IPS-NIHi11 (cell line): ENCODE measurements at regions not wholly inside any gene's neighbourhood (a gene's known extent, or its start where the extent isn't known, plus 50 kb on each side); places are given as distances from the start of the nearest gene placed in this dataset.
A peak's percentile ranks its signal among the peaks of the same experiment; 100 is the strongest.

Experiments
- DNase-seq: peaks from one replicate; pipeline ENCODE4 v3.0.0; 2012; ENCODE audit warnings: mixed read lengths, low spot score

GRCh38 chr11:70570693-70571395, 172.5 kb downstream of the CTTN start:
- no peak for DNase-seq

- no peak for DNase-seq
Observed at GRCh38 chr11:70572974-70573260, 174.6 kb downstream of the CTTN start.

- DNase-seq, result no peak
Observed at GRCh38 chr11:70573701-70574151, 175.4 kb downstream of the CTTN start.

- no peak for DNase-seq
Observed at GRCh38 chr11:70574725-70575347, 176.5 kb downstream of the CTTN start.

GRCh38 chr11:70575396-70576060, 177.2 kb downstream of the CTTN start:
- no peak for DNase-seq

- no peak for DNase-seq
Observed at GRCh38 chr11:70577258-70577603, 178.9 kb downstream of the CTTN start.

GRCh38 chr11:70577948-70578347, 179.6 kb downstream of the CTTN start:
- DNase-seq, result no peak

GRCh38 chr11:70578371-70578770, 180.0 kb downstream of the CTTN start:
- no peak for DNase-seq

GRCh38 chr11:70578831-70579230, 180.5 kb downstream of the CTTN start:
- DNase-seq, result no peak

- DNase-seq, result no peak
Observed at GRCh38 chr11:70579316-70579955, 181.1 kb downstream of the CTTN start.

- peak; percentile 86 for DNase-seq
Observed at GRCh38 chr11:70580036-70580805, 181.9 kb downstream of the CTTN start.

GRCh38 chr11:70581991-70582885, 183.9 kb downstream of the CTTN start:
- DNase-seq, result no peak

GRCh38 chr11:70582886-70583641, 184.7 kb downstream of the CTTN start:
- DNase-seq, result no peak

- no peak for DNase-seq
Observed at GRCh38 chr11:70583781-70584218, 185.5 kb downstream of the CTTN start.

GRCh38 chr11:70584498-70585235, 186.3 kb downstream of the CTTN start:
- no peak for DNase-seq

- DNase-seq, result no peak
Observed at GRCh38 chr11:70585236-70585545, 186.9 kb downstream of the CTTN start.

- DNase-seq, result no peak
Observed at GRCh38 chr11:70586261-70587074, 188.1 kb downstream of the CTTN start.

GRCh38 chr11:70587075-70587389, 188.7 kb downstream of the CTTN start:
- no peak for DNase-seq

- DNase-seq, result no peak
Observed at GRCh38 chr11:70590356-70590991, 192.1 kb downstream of the CTTN start.
